NCI-H1092 treated with DMSO at 0.1 percent for 48 hours (cell line): ENCODE measurements at regions not wholly inside any gene's neighbourhood (a gene's known extent, or its start where the extent isn't known, plus 50 kb on each side); places are given as distances from the start of the nearest gene placed in this dataset.
"Not testable (repeated sequence)": the region's sequence is repeated elsewhere in the genome, so short reads cannot be mapped to it uniquely, and the experiment has no call there.

ENCODE experiments used
- DNase-seq: peaks from one replicate; lab custom pipeline; 2025; lab: John Stamatoyannopoulos, UW

- no peak for DNase-seq
These were observed 59.7 kb downstream of the GPX5 start for GRCh38 chr6:28585335-28585734.

DNA sequence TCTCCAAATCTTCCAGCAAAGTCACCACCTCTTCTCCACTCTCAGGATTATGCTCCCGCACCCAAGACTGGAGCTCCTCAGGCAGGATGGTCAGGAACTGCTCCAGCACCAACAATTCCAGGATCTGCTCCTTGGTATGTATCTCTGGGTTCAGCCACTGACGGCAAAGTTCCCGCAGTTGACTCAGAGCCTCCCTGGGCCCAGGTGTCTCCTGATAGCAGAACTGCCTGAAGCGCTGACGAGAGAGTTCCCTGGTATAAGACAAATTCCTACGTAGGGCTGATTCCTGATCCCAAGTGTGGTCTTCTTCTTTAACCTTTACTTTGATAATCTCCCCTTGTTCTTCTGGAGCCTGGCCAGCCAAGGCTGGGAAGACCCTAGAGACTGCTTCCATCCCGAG lies 60.6 kb downstream of the GPX5 start:
- no peak for DNase-seq

- DNase-seq, result peak; percentile 81
These were observed 61.5 kb downstream of the GPX5 start for GRCh38 chr6:28586962-28587745.

- no peak for DNase-seq
These were observed 62.0 kb downstream of the GPX5 start for GRCh38 chr6:28587746-28588075.

- DNase-seq, result no peak
These were observed 63.0 kb downstream of the GPX5 start for GRCh38 chr6:28588666-28589065.

GRCh38 chr6:28589234-28589956 lies 63.7 kb downstream of the GPX5 start:
- no peak for DNase-seq

- no peak for DNase-seq
These were observed 64.3 kb downstream of the GPX5 start for GRCh38 chr6:28589957-28590349.

DNA sequence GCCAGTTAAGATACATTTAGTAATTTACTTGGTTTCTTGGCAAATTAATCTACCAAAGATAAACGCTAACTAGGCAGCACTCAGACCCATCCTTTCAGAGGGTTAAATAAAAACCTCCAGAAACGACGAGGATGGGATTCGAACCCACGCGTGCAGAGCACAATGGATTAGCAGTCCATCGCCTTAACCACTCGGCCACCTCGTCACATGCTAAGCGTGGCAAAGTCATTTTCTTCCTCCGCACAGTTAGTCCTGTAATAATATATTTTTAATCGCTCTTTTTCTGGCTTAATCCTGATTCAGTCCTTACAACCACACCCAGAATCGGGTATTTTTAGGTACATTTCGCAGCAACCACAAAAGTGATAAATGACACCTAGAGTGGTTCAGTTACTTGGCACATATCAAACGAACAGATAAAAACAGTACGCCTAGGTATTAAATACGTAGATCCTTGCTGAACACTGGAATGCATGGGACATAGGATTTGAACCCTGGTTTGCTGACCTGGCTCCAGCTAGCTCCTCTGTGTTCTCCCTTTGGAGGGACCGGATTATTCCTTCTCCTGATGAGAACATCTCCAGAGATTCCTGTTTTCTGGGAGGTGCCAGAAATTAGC lies 71.6 kb downstream of the GPX5 start:
- DNase-seq, result peak; percentile 38

DNA sequence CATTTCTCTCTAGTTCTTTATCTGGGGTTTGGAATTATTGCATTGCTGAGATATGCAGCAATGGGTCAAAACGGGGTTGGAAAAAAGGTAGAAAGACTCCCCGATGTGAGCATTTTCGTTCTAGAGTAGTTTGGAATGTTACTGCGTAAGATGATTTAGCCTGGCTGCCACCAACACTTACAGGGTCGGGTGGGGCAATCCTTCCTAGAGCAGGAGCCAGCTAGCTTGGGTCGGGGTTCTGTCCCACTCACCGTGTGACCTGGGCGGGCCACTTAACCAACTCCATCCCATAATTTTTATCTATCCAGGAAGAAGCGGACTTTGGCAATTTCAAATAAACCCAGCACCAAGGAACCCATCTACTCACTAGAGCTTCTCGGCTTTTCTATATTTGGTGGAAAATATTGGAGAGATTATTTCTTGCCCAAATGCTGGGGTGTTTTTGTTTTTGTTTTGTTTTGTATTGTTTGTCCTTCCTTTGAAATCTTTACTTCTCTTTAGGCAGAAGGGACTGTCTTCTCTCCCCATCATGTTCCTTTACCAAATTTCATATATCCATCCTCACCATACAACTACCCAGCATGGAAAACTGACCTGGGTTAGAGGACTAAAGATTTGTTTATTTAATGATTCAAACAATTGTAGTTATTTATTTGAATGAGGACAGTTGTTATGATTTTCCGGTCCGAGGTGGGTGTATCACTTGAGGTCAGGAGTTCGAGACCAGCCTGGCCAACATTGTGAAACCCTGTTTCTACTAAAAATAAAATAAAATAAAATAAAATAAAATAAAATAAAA lies 72.4 kb downstream of the GPX5 start:
- DNase-seq, result no peak

DNA sequence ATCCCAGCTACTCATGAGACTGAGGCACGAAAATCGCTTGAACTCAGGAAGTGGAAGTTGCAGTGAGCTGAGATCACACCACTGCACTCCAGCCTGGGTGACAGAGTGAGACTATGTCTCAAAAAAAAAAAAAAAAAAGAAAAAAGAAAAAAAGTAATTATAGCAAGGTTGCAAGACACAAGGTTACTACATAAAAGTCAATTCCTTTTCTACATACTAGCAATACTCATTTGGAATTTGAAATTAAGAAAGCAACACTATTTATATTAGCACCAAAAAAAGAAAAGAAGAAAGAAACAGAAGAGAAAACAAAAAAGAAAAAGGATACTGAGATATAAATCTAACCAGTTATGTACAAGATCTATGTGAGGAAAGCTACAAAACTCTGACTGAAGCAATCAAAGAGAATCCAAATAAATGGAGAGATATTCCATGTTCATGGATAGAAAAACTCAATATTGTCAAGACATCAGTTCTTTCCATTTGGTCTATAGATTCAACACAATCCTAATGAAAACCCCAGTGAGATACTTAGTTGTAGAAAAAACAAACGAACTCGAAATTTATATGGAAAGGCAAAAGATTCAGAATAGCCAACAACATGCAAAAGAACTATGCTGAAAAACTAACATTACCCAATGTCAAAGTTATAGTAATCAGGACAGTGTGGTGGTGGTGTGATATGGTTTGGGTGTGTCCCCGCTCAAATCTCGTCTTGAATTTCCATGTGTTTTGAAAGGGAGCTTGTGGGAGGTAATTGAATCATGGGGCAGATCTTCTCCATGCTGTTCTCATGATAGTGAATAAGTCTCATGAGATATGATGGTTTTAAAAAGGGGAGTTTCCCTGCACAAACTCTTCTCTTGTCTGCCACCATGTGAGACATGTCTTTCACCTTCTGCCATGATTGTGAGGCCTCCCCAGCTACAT lies 73.3 kb downstream of the GPX5 start:
- DNase-seq, result no peak

DNA sequence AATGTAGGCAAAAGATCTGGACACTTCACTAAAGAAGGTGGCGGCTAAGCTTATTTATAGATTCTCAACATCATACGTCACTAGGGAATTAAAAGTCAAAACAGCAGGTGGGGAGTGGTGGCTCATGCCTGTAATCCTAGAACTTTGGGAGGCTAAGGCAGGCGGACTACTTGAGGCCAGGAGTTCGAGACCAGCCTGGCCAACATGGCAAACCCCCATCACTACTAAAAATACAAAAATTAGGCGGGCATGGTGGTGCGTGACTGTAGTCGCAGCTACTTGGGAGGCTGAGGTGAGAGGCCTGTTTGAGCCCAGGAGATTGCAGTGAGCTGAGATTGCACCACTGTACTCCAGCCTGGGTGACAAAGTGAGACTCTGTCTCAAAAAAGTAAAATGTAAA lies 74.6 kb downstream of the GPX5 start:
- DNase-seq, result no peak

GRCh38 chr6:28603891-28604290 lies 78.2 kb downstream of the GPX5 start:
- no peak for DNase-seq

- DNase-seq, result peak; percentile 90
These were observed 81.0 kb downstream of the GPX5 start for GRCh38 chr6:28606424-28607391.

DNA sequence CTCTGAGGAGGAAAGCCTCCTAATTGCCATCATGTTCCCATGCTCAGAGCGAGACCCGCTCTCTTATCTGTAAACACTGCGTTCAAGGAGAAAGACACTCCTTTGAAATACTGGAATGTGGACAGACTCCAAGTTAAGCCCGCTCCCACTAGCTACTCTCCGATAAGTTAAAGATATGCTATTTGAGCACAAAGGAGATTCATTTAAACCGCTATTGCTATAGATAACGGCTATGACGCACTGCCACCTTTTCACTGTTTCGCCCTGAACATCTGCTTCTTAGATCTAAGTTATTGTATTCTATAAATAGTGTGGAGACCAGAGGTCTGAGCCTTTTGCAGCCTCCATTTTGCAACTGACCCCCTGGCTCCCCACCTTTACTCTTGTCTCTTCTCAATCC lies 82.3 kb downstream of the GPX5 start:
- no peak for DNase-seq

- DNase-seq, result no peak
These were observed 84.0 kb downstream of the GPX5 start for GRCh38 chr6:28609672-28610071.

DNA sequence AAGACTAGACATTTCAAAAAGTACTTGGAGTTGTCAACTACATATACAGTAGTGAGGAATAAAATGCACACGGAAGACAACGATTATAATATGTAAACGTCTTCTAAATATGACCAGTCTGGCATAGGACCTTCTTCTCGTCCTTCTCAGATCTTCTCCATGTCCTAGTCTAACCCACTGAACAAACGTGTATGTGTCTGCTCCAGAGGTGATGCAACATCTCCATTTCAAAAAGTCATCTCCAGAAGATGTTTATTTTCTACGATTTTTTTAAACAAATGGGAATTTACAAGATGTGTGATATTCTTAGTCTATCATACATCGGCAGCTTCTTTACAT lies 89.9 kb downstream of the GPX5 start:
- no peak for DNase-seq

- DNase-seq, result no peak
These were observed 90.5 kb downstream of the GPX5 start for GRCh38 chr6:28615955-28616747.

GRCh38 chr6:28618898-28619555 lies 93.3 kb downstream of the GPX5 start:
- DNase-seq, result no peak

DNA sequence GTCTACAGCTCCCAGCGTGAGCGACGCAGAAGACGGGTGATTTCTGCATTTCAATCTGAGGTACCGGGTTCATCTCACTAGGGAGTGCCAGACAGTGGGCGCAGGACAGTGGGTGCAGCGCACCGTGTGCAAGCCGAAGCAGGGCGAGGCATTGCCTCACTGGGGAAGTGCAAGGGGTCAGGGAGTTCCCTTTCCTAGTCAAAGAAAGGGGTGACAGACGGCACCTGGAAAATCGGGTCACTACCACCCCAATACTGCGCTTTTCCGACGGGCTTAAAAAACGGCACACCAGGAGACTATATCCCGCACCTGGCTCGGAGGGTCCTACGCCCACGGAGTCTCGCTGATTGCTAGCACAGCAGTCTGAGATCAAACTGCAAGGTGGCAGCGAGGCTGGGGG lies 95.6 kb downstream of the GPX5 start:
- not testable (repeated sequence) for DNase-seq
